ENCODE measurements at regions not wholly inside any gene's neighbourhood (a gene's known extent, or its start where the extent isn't known, plus 50 kb on each side); places are given as distances from the start of the nearest gene placed in this dataset.

GRCh38 chr16:80367037-80367658 is 173.6 kb upstream of the DYNLRB2 start:
- no peak overlapping the region for H3K4me3 ChIP-seq (ENCODE audit: low read length)
- no peaks in the 10 kb centered on the region for H3K79me2 ChIP-seq (ENCODE audit: control insufficient read depth, low read length)
- no peaks in the 10 kb centered on the region for H3K9me3 ChIP-seq (ENCODE audit: control insufficient read depth, insufficient read depth, low read length)
- H3K27me3 ChIP-seq (ENCODE audit: control insufficient read depth, low read length) = no peaks in the 10 kb centered on the region
- H3K9me2 ChIP-seq (replicated peaks; ENCODE audit: control insufficient read depth, low read length) = no peaks in the 10 kb centered on the region
- no peak overlapping the region for H3K4me2 ChIP-seq (ENCODE audit: low read length)
- no peaks in the 10 kb centered on the region for H3F3A ChIP-seq (ENCODE audit: control insufficient read depth, insufficient read depth)
- H3K36me3 ChIP-seq (ENCODE audit: control insufficient read depth, low read length) = no peaks in the 10 kb centered on the region
- no peak overlapping the region for H3K27ac ChIP-seq (ENCODE audit: low read depth, low read length)
- no peaks in the 10 kb centered on the region for H4K20me1 ChIP-seq (ENCODE audit: control insufficient read depth, insufficient read depth, low read depth, low read length)
- TF ChIP-seq, protein P1, sequence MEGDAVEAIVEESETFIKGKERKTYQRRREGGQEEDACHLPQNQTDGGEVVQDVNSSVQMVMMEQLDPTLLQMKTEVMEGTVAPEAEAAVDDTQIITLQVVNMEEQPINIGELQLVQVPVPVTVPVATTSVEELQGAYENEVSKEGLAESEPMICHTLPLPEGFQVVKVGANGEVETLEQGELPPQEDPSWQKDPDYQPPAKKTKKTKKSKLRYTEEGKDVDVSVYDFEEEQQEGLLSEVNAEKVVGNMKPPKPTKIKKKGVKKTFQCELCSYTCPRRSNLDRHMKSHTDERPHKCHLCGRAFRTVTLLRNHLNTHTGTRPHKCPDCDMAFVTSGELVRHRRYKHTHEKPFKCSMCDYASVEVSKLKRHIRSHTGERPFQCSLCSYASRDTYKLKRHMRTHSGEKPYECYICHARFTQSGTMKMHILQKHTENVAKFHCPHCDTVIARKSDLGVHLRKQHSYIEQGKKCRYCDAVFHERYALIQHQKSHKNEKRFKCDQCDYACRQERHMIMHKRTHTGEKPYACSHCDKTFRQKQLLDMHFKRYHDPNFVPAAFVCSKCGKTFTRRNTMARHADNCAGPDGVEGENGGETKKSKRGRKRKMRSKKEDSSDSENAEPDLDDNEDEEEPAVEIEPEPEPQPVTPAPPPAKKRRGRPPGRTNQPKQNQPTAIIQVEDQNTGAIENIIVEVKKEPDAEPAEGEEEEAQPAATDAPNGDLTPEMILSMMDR (IDR thresholded peaks at IDR 0.05; ENCODE audit: low read depth, low read length, poor library complexity, severe bottlenecking) = no peak
- no peak for TF ChIP-seq EZH2phosphoT487 (IDR thresholded peaks at IDR 0.05; ENCODE audit: borderline replicate concordance, low read length)
- no peaks in the 10 kb centered on the region for H3K4me1 ChIP-seq (ENCODE audit: control insufficient read depth, low read length)

DNA sequence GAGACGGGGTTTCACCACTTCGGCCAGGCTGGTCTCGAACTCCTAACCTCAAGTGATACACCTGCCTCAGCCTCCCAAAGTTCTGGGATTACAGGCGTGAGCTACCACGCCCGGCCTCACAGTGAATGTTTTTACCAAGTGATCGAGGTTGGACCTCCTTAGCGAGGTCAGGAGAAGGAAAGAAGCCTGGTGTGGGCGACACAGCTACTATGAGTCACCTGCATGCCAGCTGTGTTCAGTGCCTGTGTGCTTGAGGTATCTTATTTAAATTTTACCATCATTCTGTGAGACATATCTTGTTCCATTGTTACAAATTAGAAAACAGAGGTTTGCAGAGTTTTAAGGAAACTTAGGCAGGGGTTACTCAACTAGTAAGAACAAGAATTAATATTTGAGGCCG is 174.8 kb upstream of the DYNLRB2 start:
- Histone ChIP-seq H3K79me2 (ENCODE audit: control insufficient read depth, low read length) (no peaks in the 10 kb centered on the region), H3K9me2 (replicated peaks; ENCODE audit: control insufficient read depth, low read length) (no peaks in the 10 kb centered on the region), H3K36me3 (ENCODE audit: control insufficient read depth, low read length) (no peaks in the 10 kb centered on the region), H3F3A (ENCODE audit: control insufficient read depth, insufficient read depth) (no peaks in the 10 kb centered on the region), H3K9me3 (ENCODE audit: control insufficient read depth, insufficient read depth, low read length) (no peaks in the 10 kb centered on the region), H3K4me3 (ENCODE audit: low read length) (no peak overlapping the region), H3K4me2 (ENCODE audit: low read length) (no peak overlapping the region), H4K20me1 (ENCODE audit: control insufficient read depth, insufficient read depth, low read depth, low read length) (no peaks in the 10 kb centered on the region), H3K27me3 (ENCODE audit: control insufficient read depth, low read length) (no peaks in the 10 kb centered on the region), H3K27ac (ENCODE audit: low read depth, low read length) (no peak overlapping the region), H3K4me1 (ENCODE audit: control insufficient read depth, low read length) (no peaks in the 10 kb centered on the region)
- TF ChIP-seq, protein P1 (IDR thresholded peaks at IDR 0.05; ENCODE audit: low read depth, low read length, poor library complexity, severe bottlenecking) = no peak
- no peak for TF ChIP-seq EZH2phosphoT487 (IDR thresholded peaks at IDR 0.05; ENCODE audit: borderline replicate concordance, low read length)

- H3K36me3 ChIP-seq (ENCODE audit: control insufficient read depth, low read length) = no peaks in the 10 kb centered on the region
- H3K4me2 ChIP-seq (ENCODE audit: low read length) = no peak overlapping the region
- no peaks in the 10 kb centered on the region for H3K4me1 ChIP-seq (ENCODE audit: control insufficient read depth, low read length)
- no peaks in the 10 kb centered on the region for H4K20me1 ChIP-seq (ENCODE audit: control insufficient read depth, insufficient read depth, low read depth, low read length)
- no peak overlapping the region for H3K27ac ChIP-seq (ENCODE audit: low read depth, low read length)
- H3K9me3 ChIP-seq (ENCODE audit: control insufficient read depth, insufficient read depth, low read length) = no peaks in the 10 kb centered on the region
- no peaks in the 10 kb centered on the region for H3K9me2 ChIP-seq (replicated peaks; ENCODE audit: control insufficient read depth, low read length)
- H3K27me3 ChIP-seq (ENCODE audit: control insufficient read depth, low read length) = no peaks in the 10 kb centered on the region
- TF ChIP-seq, protein P1 (IDR thresholded peaks at IDR 0.05; ENCODE audit: low read depth, low read length, poor library complexity, severe bottlenecking) = no peak
- no peak for TF ChIP-seq EZH2phosphoT487 (IDR thresholded peaks at IDR 0.05; ENCODE audit: borderline replicate concordance, low read length)
- no peaks in the 10 kb centered on the region for H3K79me2 ChIP-seq (ENCODE audit: control insufficient read depth, low read length)
- H3F3A ChIP-seq (ENCODE audit: control insufficient read depth, insufficient read depth) = no peaks in the 10 kb centered on the region
- no peak overlapping the region for H3K4me3 ChIP-seq (ENCODE audit: low read length)
Observed at GRCh38 chr16:80362816-80363215, 178.0 kb upstream of the DYNLRB2 start.

All from DOHH2 (cell line).